Stimulated activated effector memory CD8-positive, alpha-beta T cell treated with anti-CD3 and anti-CD28 coated beads, Interleukin-12 subunit alpha, Interleukin-12 subunit beta, amount 100 ng/mL, for 72 hours (primary cell): ENCODE measurements at regions not wholly inside any gene's neighbourhood (a gene's known extent, or its start where the extent isn't known, plus 50 kb on each side); places are given as distances from the start of the nearest gene placed in this dataset.

Source experiments
- ATAC-seq: fragments of 150-1000 bp; cut with Tn5 transposase; 2 replicates; pipeline ENCODE4 v1.10.0; 2021
- DNase-seq, 2 donors: peaks; one replicate each; pipeline ENCODE4 v3.0.0; 2021 to 2022; ENCODE audit warnings: low spot score in 2 of 2
- H3K27ac Mint-ChIP-seq: one replicate; pipeline ENCODE4 v1.8.0; 2022; ENCODE audit warnings: mild to moderate bottlenecking, mixed read lengths
- H3K36me3 Mint-ChIP-seq: one replicate; pipeline ENCODE4 v1.8.0; 2022; ENCODE audit warnings: mild to moderate bottlenecking, mixed read lengths
- H3K4me1 Mint-ChIP-seq: one replicate; pipeline ENCODE4 v1.8.0; 2022; ENCODE audit warnings: mixed read lengths
- H3K4me3 Mint-ChIP-seq: one replicate; pipeline ENCODE4 v1.8.0; 2022; ENCODE audit warnings: mild to moderate bottlenecking, mixed read lengths
- H3K9me3 Mint-ChIP-seq: one replicate; pipeline ENCODE4 v1.8.0; 2022; ENCODE audit warnings: mixed read lengths

- DNase-seq (no peak), ATAC-seq (no peak)
- H3K36me3 Mint-ChIP-seq, result no peaks in the 10 kb centered on the region
- peak overlapping the region; percentile 44 for H3K27ac Mint-ChIP-seq
- H3K9me3 Mint-ChIP-seq, result no peaks in the 10 kb centered on the region
- no peak overlapping the region for H3K4me3 Mint-ChIP-seq
- H3K4me1 Mint-ChIP-seq, result no peaks in the 10 kb centered on the region
Observed at GRCh38 chr1:59096501-59096900, 200.4 kb upstream of the FGGY start.

GRCh38 chr1:59098655-59099054, 198.2 kb upstream of the FGGY start:
- Mint-ChIP-seq H3K9me3 (no peaks in the 10 kb centered on the region), H3K4me3 (no peak overlapping the region), H3K4me1 (no peaks in the 10 kb centered on the region), H3K27ac (no peak overlapping the region), H3K36me3 (no peaks in the 10 kb centered on the region)
- ATAC-seq, result no peak
- no peak for DNase-seq

- Mint-ChIP-seq H3K4me3 (no peak overlapping the region), H3K27ac (no peak overlapping the region), H3K4me1 (no peaks in the 10 kb centered on the region), H3K9me3 (no peaks in the 10 kb centered on the region), H3K36me3 (no peaks in the 10 kb centered on the region)
- ATAC-seq (no peak), DNase-seq (no peak)
Observed at GRCh38 chr1:59100708-59101374, 196.1 kb upstream of the FGGY start.

- no peaks in the 10 kb centered on the region for H3K4me1 Mint-ChIP-seq
- no peak for ATAC-seq
- DNase-seq, result no peak
- no peak overlapping the region for H3K27ac Mint-ChIP-seq
- no peak overlapping the region for H3K4me3 Mint-ChIP-seq
- no peaks in the 10 kb centered on the region for H3K36me3 Mint-ChIP-seq
- no peaks in the 10 kb centered on the region for H3K9me3 Mint-ChIP-seq
Observed at GRCh38 chr1:59101518-59101917, 195.4 kb upstream of the FGGY start.

GRCh38 chr1:59103457-59103856, 193.4 kb upstream of the FGGY start:
- no peaks in the 10 kb centered on the region for H3K4me1 Mint-ChIP-seq
- ATAC-seq (no peak), DNase-seq (no peak)
- no peaks in the 10 kb centered on the region for H3K36me3 Mint-ChIP-seq
- H3K4me3 Mint-ChIP-seq, result no peak overlapping the region
- no peaks in the 10 kb centered on the region for H3K9me3 Mint-ChIP-seq
- no peak overlapping the region for H3K27ac Mint-ChIP-seq

- Mint-ChIP-seq H3K27ac (no peak overlapping the region), H3K9me3 (no peaks in the 10 kb centered on the region), H3K36me3 (no peaks in the 10 kb centered on the region), H3K4me1 (no peaks in the 10 kb centered on the region), H3K4me3 (no peak overlapping the region)
- ATAC-seq (no peak), DNase-seq (no peak)
Observed at GRCh38 chr1:59104191-59104760, 192.6 kb upstream of the FGGY start.

- no peaks in the 10 kb centered on the region for H3K9me3 Mint-ChIP-seq
- H3K36me3 Mint-ChIP-seq, result no peaks in the 10 kb centered on the region
- DNase-seq, result no peak
- ATAC-seq, result no peak
- H3K4me1 Mint-ChIP-seq, result no peaks in the 10 kb centered on the region
- no peak overlapping the region for H3K4me3 Mint-ChIP-seq
- H3K27ac Mint-ChIP-seq, result no peak overlapping the region
Observed at GRCh38 chr1:59105548-59106507, 191.1 kb upstream of the FGGY start.

- ATAC-seq (no peak), DNase-seq (no peak)
- no peaks in the 10 kb centered on the region for H3K36me3 Mint-ChIP-seq
- H3K4me1 Mint-ChIP-seq, result no peaks in the 10 kb centered on the region
- H3K27ac Mint-ChIP-seq, result no peak overlapping the region
- no peaks in the 10 kb centered on the region for H3K9me3 Mint-ChIP-seq
- no peak overlapping the region for H3K4me3 Mint-ChIP-seq
Observed at GRCh38 chr1:59107516-59107915, 189.4 kb upstream of the FGGY start.

GRCh38 chr1:59107916-59108315, 189.0 kb upstream of the FGGY start:
- no peak for ATAC-seq
- H3K36me3 Mint-ChIP-seq, result no peaks in the 10 kb centered on the region
- H3K27ac Mint-ChIP-seq, result no peak overlapping the region
- H3K4me3 Mint-ChIP-seq, result no peak overlapping the region
- DNase-seq, result no peak
- H3K9me3 Mint-ChIP-seq, result no peaks in the 10 kb centered on the region
- no peaks in the 10 kb centered on the region for H3K4me1 Mint-ChIP-seq

- DNase-seq, result no peak
- H3K36me3 Mint-ChIP-seq, result no peaks in the 10 kb centered on the region
- no peaks in the 10 kb centered on the region for H3K9me3 Mint-ChIP-seq
- H3K27ac Mint-ChIP-seq, result no peak overlapping the region
- no peak overlapping the region for H3K4me3 Mint-ChIP-seq
- ATAC-seq, result peak; percentile 59
- no peaks in the 10 kb centered on the region for H3K4me1 Mint-ChIP-seq
Observed at GRCh38 chr1:59108481-59109317, 188.2 kb upstream of the FGGY start.

GRCh38 chr1:59110271-59110670, 186.6 kb upstream of the FGGY start:
- no peak for ATAC-seq
- Mint-ChIP-seq H3K4me1 (no peaks in the 10 kb centered on the region), H3K36me3 (no peaks in the 10 kb centered on the region), H3K4me3 (no peak overlapping the region), H3K27ac (no peak overlapping the region), H3K9me3 (no peaks in the 10 kb centered on the region)
- no peak for DNase-seq

GRCh38 chr1:59113876-59114457, 182.9 kb upstream of the FGGY start:
- no peak for ATAC-seq
- no peak overlapping the region for H3K27ac Mint-ChIP-seq

GRCh38 chr1:59115865-59116264, 181.0 kb upstream of the FGGY start:
- peaks cover 5% of the 10 kb centered on the region for H3K4me1 Mint-ChIP-seq
- no peak overlapping the region for H3K4me3 Mint-ChIP-seq
- no peaks in the 10 kb centered on the region for H3K36me3 Mint-ChIP-seq
- H3K9me3 Mint-ChIP-seq, result no peaks in the 10 kb centered on the region
- ATAC-seq (no peak), DNase-seq (no peak)
- H3K27ac Mint-ChIP-seq, result no peak overlapping the region

More at GRCh38 chr1:59113876-59114457, 182.9 kb upstream of the FGGY start:
- no peak for DNase-seq
- H3K4me3 Mint-ChIP-seq, result no peak overlapping the region
- H3K4me1 Mint-ChIP-seq, result peaks cover 5% of the 10 kb centered on the region
- no peaks in the 10 kb centered on the region for H3K9me3 Mint-ChIP-seq
- H3K36me3 Mint-ChIP-seq, result no peaks in the 10 kb centered on the region

- Mint-ChIP-seq H3K27ac (no peak overlapping the region), H3K4me1 (peaks cover 5% of the 10 kb centered on the region), H3K4me3 (no peak overlapping the region), H3K9me3 (no peaks in the 10 kb centered on the region), H3K36me3 (no peaks in the 10 kb centered on the region)
- ATAC-seq (peak; percentile 32), DNase-seq (no peak)
Observed at GRCh38 chr1:59116920-59117542, 179.9 kb upstream of the FGGY start.
